ENCODE measurements at regions not wholly inside any gene's neighbourhood (a gene's known extent, or its start where the extent isn't known, plus 50 kb on each side); places are given as distances from the start of the nearest gene placed in this dataset.

- no peak for DNase-seq
These were observed 149.0 kb downstream of the GLI2 start for GRCh38 chr2:120884472-120885290.

DNA sequence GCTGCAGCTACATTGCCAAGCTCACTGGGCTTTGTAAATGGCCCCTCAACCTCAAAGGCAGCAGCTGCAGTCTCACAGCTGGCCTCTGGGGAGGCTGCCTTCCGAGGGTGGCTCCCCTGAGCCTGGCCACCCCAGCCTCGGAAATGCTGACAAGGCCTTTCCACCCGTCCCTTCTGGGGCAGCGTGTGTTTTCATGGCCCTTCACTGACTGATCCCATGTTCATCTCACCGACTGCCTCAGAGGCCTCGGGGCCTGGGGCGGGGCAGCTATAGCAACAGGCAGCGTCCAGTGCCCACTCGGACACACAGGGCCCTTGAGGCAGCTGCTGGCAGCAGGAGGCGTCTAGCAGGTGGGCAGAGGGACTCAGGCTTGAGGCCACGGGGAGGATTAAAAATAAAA is 149.7 kb downstream of the GLI2 start:
- no peak for DNase-seq

- DNase-seq, result no peak
These were observed 150.1 kb downstream of the GLI2 start for GRCh38 chr2:120885749-120886148.

- no peak for DNase-seq
These were observed 151.1 kb downstream of the GLI2 start for GRCh38 chr2:120886534-120887319.

DNA sequence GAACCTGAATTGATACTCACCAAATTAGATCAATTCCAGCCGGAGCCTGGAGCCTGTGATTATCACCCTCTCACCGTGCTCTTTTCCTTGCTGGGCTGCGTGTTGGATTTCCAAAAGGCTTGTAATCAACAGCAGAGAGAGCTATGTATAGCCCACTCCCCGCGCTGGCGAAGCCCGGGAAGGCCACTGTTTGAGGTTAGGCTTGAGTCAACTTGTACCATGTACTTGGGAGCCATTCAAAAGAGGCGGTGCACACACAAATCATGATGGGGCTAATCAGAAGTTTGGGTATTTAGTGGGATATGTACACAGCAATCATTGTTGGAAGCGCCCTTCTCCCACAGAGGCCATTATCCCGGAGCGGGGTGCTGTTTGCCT is 151.6 kb downstream of the GLI2 start:
- DNase-seq, result no peak

DNA sequence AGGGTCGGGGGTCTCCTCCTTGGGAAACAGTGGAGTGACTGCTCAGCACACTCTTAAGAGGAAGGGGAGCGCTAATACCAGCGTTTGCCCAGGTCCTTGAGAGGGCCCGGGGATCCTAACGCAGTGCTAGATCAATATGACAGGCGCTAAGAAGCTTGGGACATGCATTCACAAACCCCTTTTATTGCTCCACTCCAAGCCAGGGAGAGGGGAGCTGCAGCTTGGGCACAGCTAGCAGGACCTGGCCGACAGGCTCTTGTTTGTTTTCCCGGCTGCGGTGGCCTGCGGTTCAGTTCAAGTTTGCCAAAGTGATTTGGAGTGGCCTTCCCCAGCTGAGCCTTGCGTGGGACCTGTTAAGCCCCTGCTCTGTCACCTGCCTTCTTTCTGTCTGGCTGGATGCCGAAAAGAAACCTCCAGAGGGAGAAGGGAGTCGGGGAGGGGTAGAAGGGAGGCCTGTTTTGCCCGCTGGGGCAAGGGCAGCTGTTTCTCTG is 152.1 kb downstream of the GLI2 start:
- DNase-seq, result no peak

GRCh38 chr2:120888851-120889250 is 153.2 kb downstream of the GLI2 start:
- no peak for DNase-seq

DNA sequence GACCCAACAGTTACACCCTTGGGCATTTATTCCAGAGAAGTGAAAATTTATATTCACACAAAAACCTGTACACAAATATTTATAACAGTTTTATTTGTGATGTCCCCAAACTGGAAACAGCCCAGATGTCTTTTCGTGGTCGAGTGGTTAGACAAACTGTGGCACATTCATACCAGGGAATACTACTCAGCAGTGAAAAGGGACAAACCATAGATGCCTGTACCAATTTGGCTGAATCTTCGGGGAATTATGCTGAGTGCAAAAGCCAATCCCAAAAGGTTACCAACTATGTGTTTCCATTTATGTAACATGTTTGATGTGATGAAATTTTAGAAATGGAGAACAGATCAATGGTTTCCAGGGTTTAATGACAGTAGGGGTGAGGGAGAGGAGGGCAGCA is 154.3 kb downstream of the GLI2 start:
- no peak for DNase-seq

GRCh38 chr2:120890566-120891360 is 155.1 kb downstream of the GLI2 start:
- DNase-seq, result no peak

DNA sequence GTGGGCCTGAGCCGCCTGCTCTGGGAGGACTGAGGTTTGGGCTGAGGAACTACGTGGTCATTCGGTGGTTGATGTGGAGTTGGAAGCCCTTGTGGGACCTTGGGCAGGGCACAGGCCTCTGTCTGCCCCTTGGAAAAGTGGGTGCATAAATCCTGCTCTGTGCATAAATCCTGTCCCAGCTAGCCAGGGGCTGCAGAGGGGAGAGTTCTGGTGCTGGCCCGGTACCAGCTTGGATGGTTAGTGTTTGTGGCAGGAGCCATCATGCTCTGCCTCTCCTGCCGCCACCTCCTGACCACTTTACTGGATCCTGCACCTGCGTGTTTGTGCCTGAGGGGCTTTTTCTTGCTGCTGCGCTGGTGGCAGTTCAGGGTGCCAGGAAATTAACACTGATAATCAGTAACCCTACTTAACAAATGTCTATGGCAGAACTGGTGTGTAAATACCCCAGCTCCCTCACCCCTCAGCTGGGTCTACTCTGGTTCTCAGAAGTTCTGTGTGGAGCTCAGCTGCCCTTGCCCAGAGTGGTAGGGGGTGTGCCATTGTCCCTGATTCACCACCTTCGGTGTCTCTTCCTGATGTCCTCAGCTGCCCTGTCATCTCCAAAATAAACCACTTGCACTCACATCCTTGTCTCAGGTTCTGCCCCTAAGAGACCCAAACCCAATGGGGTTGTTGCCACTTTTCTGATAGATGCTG is 156.8 kb downstream of the GLI2 start:
- DNase-seq, result no peak

GRCh38 chr2:120892967-120893667 is 157.4 kb downstream of the GLI2 start:
- DNase-seq, result no peak

DNA sequence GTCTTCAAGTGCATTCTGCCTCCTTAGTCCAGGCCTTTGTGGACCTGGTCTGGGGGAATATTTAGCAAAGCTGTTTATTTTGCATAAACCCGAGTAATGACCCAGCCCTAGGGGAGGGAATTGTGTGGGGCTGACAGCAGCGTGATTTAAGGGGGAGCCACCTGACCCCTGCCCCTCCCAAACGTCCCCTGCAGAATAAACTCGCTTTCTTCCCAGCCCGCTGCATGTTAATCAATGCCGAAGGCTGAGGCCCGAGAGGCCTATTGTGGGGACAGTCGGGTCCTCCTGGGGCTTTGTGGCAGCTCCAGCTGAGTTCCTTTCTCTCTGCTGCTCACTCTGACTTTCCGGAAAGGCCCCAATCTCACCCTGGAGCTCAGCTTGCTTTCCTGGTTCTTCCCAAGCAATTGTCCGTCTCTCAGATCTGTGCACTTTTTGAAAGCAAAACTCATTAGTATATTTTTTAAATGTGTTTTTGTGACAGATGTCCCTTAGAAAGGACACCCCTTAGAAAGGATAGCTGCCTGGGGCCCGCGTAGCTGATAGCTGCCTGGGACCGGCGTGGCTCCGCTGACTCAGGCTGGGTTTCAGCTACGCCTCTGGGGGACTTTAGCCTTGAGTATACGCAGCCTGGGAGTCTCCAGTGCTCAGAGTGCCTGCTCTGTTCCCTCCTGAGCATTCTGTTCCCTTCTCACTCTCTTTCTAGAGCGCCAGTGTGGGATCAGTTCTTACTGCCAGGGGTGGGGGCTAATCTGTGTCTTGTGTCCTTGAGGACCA is 158.3 kb downstream of the GLI2 start:
- DNase-seq, result no peak

DNA sequence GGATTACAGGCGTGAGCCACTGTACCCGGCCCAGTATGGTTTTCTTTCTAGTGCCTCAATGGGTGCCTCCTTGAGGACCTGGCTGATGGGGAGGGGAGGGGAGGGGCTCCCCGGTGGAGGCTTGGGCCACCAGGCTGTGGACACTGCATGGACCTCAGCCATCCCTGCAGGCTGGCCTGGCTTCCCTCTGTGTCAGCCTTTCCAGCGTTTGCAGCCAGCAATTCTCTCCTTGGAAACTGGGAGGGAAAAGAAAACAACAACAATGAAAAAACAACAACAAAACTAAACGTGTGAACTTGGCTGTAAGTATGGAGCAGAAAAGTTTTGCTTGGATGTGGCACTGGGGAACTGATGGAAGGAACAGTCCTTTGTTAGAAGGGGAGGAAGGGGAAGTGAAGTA is 159.3 kb downstream of the GLI2 start:
- no peak for DNase-seq

- DNase-seq, result no peak
These were observed 160.5 kb downstream of the GLI2 start for GRCh38 chr2:120896126-120896525.

DNA sequence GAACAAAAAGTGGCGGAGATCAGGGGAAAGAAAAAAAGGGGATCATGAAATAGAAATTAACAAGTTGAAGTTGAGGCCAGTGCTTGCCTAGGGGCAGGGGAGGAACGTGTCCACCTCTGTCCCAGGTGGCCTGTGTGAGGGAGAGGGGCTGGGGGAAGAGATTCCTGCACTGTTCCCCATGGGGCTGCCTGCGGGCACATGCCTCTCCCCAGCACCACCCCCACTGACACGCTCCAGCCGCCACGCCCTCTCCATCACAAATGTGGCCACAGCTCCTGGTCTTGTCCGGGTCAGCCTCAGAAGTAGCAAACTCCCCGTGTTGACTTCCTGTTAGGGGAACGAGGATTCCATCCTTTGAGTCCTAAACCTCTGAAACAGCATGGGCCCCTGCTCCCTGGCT is 161.2 kb downstream of the GLI2 start:
- no peak for DNase-seq

DNA sequence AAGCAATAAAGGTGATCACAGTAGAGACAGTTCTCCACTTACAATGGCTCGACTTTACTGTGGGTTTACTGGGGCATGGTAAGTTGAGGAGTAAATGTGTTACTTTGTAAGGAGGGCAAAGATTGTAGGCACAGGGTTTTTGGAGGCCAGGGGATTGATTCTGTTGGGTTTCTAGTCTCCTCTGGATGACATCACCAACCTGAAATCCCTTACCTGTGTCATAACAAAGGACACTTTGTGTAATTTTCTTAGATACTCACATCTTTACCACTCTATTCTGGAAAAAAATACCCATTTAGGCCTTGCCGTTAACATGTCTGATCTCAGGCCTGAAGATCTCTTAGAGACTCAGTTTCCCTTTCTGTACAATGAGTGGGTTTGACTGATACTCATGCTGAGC is 161.7 kb downstream of the GLI2 start:
- no peak for DNase-seq

DNA sequence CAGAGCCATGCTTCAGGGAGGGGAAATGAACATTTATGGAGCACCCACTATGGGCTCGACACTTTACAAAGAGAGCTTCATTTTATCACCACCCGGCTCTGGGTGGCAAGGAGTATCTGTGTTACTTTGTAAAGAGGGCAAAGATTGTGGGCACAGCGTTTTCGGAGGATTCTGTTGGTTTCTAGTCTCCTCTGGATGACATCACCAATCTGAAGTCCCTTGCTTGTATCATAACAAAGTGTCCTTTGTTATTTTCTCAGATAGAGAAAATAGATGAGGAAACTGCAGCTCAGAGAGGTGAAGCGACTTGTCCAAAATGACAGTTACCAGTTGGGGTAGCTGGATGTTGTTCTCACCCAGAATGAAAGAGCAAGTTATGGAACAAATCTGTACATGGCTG is 162.8 kb downstream of the GLI2 start:
- no peak for DNase-seq

- no peak for DNase-seq
These were observed 163.5 kb downstream of the GLI2 start for GRCh38 chr2:120898961-120899750.

GRCh38 chr2:120899771-120900170 is 164.1 kb downstream of the GLI2 start:
- DNase-seq, result no peak

DNA sequence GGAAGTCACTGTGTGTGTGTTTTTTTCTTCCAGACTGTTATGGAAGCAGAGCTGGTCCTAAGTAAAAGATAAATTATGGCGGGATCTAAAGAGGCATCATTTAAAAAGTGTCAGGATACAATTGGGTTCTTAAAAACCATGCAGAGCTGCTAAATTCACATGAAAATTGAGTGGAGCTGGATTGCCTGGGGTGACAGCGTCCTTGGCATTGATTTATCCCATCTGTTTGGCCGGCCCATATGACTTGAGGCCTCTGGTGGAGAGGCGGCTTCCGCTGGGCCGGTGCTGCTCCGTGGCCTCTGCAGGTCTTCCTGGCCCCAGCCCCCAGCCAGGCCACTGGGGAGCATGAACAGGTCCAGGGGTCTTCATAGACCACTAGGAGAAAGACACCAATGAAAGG is 165.5 kb downstream of the GLI2 start:
- no peak for DNase-seq
